Activated CD4-positive, alpha-beta T cell treated with anti-CD3 and anti-CD28 coated beads, Interleukin-2, amount 50 U/mL, for 48 hours (primary cell): ENCODE measurements at regions not wholly inside any gene's neighbourhood (a gene's known extent, or its start where the extent isn't known, plus 50 kb on each side); places are given as distances from the start of the nearest gene placed in this dataset.
A peak's percentile ranks its signal among the peaks of the same experiment; 100 is the strongest.
"Not testable (repeated sequence)": the region's sequence is repeated elsewhere in the genome, so short reads cannot be mapped to it uniquely, and the experiment has no call there.

Source experiments
- DNase-seq, 2 experiments: peaks; one replicate each; pipeline ENCODE4 v3.0.0-alpha.2; 2020

GRCh38 chr16:21536740-21537139 lies 62.6 kb upstream of the METTL9 start:
- DNase-seq: not testable (repeated sequence)

GRCh38 chr16:21537598-21537997 lies 61.8 kb upstream of the METTL9 start:
- not testable (repeated sequence) for DNase-seq

GRCh38 chr16:21539107-21539618 lies 60.2 kb upstream of the METTL9 start:
- DNase-seq: not testable (repeated sequence)

GRCh38 chr16:21540770-21541433 lies 58.5 kb upstream of the METTL9 start:
- peak; percentile 73 to 80 for DNase-seq

GRCh38 chr16:21541611-21542051 lies 57.7 kb upstream of the METTL9 start:
- DNase-seq: not testable (repeated sequence)

GRCh38 chr16:21542075-21542474 lies 57.3 kb upstream of the METTL9 start:
- not testable (repeated sequence) for DNase-seq

- not testable (repeated sequence) for DNase-seq
Observed at GRCh38 chr16:21542491-21543124, 56.8 kb upstream of the METTL9 start.

- DNase-seq: not testable (repeated sequence)
Observed at GRCh38 chr16:21543151-21543836, 56.1 kb upstream of the METTL9 start.

- not testable (repeated sequence) for DNase-seq
Observed at GRCh38 chr16:21545664-21546326, 53.6 kb upstream of the METTL9 start.

- not testable (repeated sequence) for DNase-seq
Observed at GRCh38 chr16:21549396-21549795, 50.0 kb upstream of the METTL9 start.
